ENCODE measurements at regions not wholly inside any gene's neighbourhood (a gene's known extent, or its start where the extent isn't known, plus 50 kb on each side); places are given as distances from the start of the nearest gene placed in this dataset.

DNA sequence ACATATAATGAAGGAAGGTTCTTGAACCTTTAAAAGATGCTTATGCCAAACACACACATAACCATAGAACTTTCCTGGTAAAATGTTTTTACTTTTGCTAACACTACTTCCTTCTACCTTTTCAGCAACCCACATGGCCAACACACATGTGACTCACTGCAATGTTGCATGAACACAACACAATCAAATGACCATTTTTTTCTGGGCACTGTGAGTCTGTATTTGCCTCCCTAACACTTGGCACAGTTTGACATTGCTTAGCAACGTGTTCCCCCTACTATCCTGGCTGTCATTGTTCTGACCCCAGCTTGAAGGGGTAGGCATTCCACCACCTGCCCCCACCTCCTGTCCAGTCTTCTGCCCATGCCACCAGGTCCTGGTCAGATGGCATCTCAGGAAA, 169.4 kb upstream of the PRNP start:
- no peak overlapping the region for H3K9ac ChIP-seq (ENCODE audit: low read length)
- H3K4me2 ChIP-seq (ENCODE audit: low read length): no peak overlapping the region
- no peaks in the 10 kb centered on the region for H3K9me2 ChIP-seq (ENCODE audit: low read depth, low read length)
- H3K4me3 ChIP-seq (ENCODE audit: low read depth, low read length, poor library complexity, severe bottlenecking): no peak overlapping the region
- no peaks in the 10 kb centered on the region for H3K9me3 ChIP-seq (ENCODE audit: low read length)
- H3K27ac ChIP-seq (ENCODE audit: low read depth, low read length, poor library complexity, severe bottlenecking): no peak overlapping the region
- no peak overlapping the region for H2AFZ ChIP-seq (ENCODE audit: low read length)
- no peaks in the 10 kb centered on the region for H3K36me3 ChIP-seq (ENCODE audit: insufficient read depth, low read length)
- TF ChIP-seq EZH2 (IDR thresholded peaks at IDR 0.05; ENCODE audit: borderline replicate concordance, low read length): no peak
- TF ChIP-seq, protein P1, sequence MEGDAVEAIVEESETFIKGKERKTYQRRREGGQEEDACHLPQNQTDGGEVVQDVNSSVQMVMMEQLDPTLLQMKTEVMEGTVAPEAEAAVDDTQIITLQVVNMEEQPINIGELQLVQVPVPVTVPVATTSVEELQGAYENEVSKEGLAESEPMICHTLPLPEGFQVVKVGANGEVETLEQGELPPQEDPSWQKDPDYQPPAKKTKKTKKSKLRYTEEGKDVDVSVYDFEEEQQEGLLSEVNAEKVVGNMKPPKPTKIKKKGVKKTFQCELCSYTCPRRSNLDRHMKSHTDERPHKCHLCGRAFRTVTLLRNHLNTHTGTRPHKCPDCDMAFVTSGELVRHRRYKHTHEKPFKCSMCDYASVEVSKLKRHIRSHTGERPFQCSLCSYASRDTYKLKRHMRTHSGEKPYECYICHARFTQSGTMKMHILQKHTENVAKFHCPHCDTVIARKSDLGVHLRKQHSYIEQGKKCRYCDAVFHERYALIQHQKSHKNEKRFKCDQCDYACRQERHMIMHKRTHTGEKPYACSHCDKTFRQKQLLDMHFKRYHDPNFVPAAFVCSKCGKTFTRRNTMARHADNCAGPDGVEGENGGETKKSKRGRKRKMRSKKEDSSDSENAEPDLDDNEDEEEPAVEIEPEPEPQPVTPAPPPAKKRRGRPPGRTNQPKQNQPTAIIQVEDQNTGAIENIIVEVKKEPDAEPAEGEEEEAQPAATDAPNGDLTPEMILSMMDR (IDR thresholded peaks at IDR 0.05; ENCODE audit: low read length): no peak
- H3K27me3 ChIP-seq (ENCODE audit: insufficient read depth, low read length): no peaks in the 10 kb centered on the region
- no peaks in the 10 kb centered on the region for H3K79me2 ChIP-seq (ENCODE audit: insufficient read depth, low read length)
- no peaks in the 10 kb centered on the region for H4K20me1 ChIP-seq (ENCODE audit: insufficient read depth, low read length)
- no peaks in the 10 kb centered on the region for H3F3A ChIP-seq (ENCODE audit: insufficient read depth, low read length)
- H3K4me1 ChIP-seq (ENCODE audit: insufficient read depth, low read length, severe bottlenecking): no peaks in the 10 kb centered on the region

DNA sequence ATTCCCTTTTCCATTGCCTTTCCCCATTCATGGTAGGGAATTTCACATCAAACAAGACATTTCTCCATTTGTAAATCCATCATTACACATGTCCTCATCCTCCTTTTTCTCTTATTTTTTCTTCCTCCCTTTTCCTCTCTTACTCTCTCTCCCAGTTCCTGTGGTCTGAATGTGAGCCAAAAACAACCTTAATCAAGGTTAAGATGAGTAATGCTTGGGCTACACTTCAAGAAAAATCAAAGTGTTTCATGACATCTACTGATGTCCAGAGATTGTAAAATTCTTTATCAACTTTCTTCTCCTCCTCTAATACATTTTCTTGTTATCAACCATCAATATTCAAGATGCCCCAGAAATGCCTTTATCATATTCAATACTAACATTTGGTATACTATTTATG, 172.5 kb upstream of the PRNP start:
- Histone ChIP-seq H3K9me3 (ENCODE audit: low read length) (peaks cover 5% of the 10 kb centered on the region; the same call in 1 of the 2 replicates), H3K27me3 (ENCODE audit: insufficient read depth, low read length) (no peaks in the 10 kb centered on the region), H3F3A (ENCODE audit: insufficient read depth, low read length) (no peaks in the 10 kb centered on the region), H2AFZ (ENCODE audit: low read length) (no peak overlapping the region), H3K4me2 (ENCODE audit: low read length) (no peak overlapping the region), H3K9me2 (ENCODE audit: low read depth, low read length) (no peaks in the 10 kb centered on the region), H3K4me1 (ENCODE audit: insufficient read depth, low read length, severe bottlenecking) (no peaks in the 10 kb centered on the region), H3K79me2 (ENCODE audit: insufficient read depth, low read length) (no peaks in the 10 kb centered on the region), H3K9ac (ENCODE audit: low read length) (no peak overlapping the region), H3K27ac (ENCODE audit: low read depth, low read length, poor library complexity, severe bottlenecking) (no peak overlapping the region), H3K4me3 (ENCODE audit: low read depth, low read length, poor library complexity, severe bottlenecking) (no peak overlapping the region), H3K36me3 (ENCODE audit: insufficient read depth, low read length) (no peaks in the 10 kb centered on the region), H4K20me1 (ENCODE audit: insufficient read depth, low read length) (no peaks in the 10 kb centered on the region)
- TF ChIP-seq, protein P1 (IDR thresholded peaks at IDR 0.05; ENCODE audit: low read length): no peak
- no peak for TF ChIP-seq EZH2 (IDR thresholded peaks at IDR 0.05; ENCODE audit: borderline replicate concordance, low read length)

DNA sequence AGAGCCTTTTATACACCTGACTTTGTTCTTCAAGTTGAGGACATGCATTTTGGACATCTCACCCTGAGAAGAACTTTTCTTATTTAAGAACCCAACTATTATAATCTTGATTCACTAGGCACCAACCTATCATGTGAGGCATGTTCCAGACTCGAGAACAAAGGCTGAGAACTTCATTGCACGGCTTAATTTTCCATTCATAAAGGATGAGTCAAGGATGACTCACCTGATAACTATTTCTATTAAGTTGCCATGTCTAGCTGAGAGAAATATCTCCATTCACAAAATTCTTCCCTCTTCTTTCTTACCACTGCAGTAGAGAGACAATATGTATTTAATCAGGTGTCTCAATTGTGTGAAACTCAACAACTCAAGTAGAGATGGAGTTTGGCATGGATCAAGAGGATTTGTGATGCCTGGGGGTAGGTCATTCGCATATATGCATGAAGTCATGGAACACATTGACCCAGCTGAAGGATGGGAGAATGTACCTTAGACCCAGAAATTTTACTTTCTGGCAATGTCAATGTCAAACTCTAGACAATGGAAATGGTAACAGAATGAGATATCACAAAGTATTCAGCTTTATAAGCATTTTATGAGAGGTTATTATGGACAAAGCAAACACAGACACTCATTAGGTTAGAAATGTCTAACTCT, 173.2 kb upstream of the PRNP start:
- Histone ChIP-seq H3F3A (ENCODE audit: insufficient read depth, low read length) (no peaks in the 10 kb centered on the region), H2AFZ (ENCODE audit: low read length) (no peak overlapping the region), H3K27me3 (ENCODE audit: insufficient read depth, low read length) (no peaks in the 10 kb centered on the region), H3K27ac (ENCODE audit: low read depth, low read length, poor library complexity, severe bottlenecking) (no peak overlapping the region), H3K36me3 (ENCODE audit: insufficient read depth, low read length) (no peaks in the 10 kb centered on the region), H3K79me2 (ENCODE audit: insufficient read depth, low read length) (no peaks in the 10 kb centered on the region), H3K4me2 (ENCODE audit: low read length) (no peak overlapping the region), H3K9ac (ENCODE audit: low read length) (no peak overlapping the region), H3K9me2 (ENCODE audit: low read depth, low read length) (no peaks in the 10 kb centered on the region), H3K9me3 (ENCODE audit: low read length) (peaks cover 5% of the 10 kb centered on the region; the same call in 1 of the 2 replicates), H3K4me3 (ENCODE audit: low read depth, low read length, poor library complexity, severe bottlenecking) (no peak overlapping the region), H4K20me1 (ENCODE audit: insufficient read depth, low read length) (no peaks in the 10 kb centered on the region), H3K4me1 (ENCODE audit: insufficient read depth, low read length, severe bottlenecking) (no peaks in the 10 kb centered on the region)
- TF ChIP-seq, protein P1 (IDR thresholded peaks at IDR 0.05; ENCODE audit: low read length): no peak
- no peak for TF ChIP-seq EZH2 (IDR thresholded peaks at IDR 0.05; ENCODE audit: borderline replicate concordance, low read length)
